ENCODE measurements at regions not wholly inside any gene's neighbourhood (a gene's known extent, or its start where the extent isn't known, plus 50 kb on each side); places are given as distances from the start of the nearest gene placed in this dataset.
A peak's percentile ranks its signal among the peaks of the same experiment; 100 is the strongest.
"Not testable (repeated sequence)": the region's sequence is repeated elsewhere in the genome, so short reads cannot be mapped to it uniquely, and the experiment has no call there.

DNA sequence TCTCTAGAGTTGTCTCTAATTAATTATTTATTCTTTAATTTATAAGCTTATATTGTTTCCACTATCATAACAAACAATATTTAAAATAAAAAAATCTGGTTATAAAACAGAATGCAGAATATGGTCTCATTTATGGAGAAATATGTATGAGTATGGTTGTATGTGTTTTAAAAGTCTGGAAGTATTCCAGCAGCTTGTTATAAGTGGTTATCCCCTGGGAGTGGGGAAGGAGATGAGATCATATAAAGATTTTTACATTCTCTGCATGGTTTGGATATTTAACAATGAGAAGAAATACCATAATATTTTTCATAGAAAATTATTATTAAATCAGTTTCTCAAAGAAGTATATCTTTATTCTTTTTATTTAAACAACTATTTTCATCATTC lies 135.4 kb upstream of the MB21D2 start:
- no peaks in the 10 kb centered on the region for H3K4me1 ChIP-seq
- DNase-seq = peak in 1 of 2 donors; percentile 32
- H3K36me3 ChIP-seq = no peaks in the 10 kb centered on the region
- no peak overlapping the region for H3K27ac ChIP-seq
- TF ChIP-seq POLR2AphosphoS5 (IDR thresholded peaks at IDR 0.05) (no peak), POLR2A (IDR thresholded peaks at IDR 0.05) (no peak), EP300 (IDR thresholded peaks at IDR 0.05) (no peak)
- TF ChIP-seq, protein P1, sequence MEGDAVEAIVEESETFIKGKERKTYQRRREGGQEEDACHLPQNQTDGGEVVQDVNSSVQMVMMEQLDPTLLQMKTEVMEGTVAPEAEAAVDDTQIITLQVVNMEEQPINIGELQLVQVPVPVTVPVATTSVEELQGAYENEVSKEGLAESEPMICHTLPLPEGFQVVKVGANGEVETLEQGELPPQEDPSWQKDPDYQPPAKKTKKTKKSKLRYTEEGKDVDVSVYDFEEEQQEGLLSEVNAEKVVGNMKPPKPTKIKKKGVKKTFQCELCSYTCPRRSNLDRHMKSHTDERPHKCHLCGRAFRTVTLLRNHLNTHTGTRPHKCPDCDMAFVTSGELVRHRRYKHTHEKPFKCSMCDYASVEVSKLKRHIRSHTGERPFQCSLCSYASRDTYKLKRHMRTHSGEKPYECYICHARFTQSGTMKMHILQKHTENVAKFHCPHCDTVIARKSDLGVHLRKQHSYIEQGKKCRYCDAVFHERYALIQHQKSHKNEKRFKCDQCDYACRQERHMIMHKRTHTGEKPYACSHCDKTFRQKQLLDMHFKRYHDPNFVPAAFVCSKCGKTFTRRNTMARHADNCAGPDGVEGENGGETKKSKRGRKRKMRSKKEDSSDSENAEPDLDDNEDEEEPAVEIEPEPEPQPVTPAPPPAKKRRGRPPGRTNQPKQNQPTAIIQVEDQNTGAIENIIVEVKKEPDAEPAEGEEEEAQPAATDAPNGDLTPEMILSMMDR (IDR thresholded peaks at IDR 0.05) = no peak
- intact Hi-C loops (cut with DNase I; ENCODE audit: low total_unique reads) = no loop called here
- no peaks in the 10 kb centered on the region for H3K27me3 ChIP-seq
- no peak overlapping the region for H3K4me3 ChIP-seq
- H3K9me3 ChIP-seq = no peaks in the 10 kb centered on the region

DNA sequence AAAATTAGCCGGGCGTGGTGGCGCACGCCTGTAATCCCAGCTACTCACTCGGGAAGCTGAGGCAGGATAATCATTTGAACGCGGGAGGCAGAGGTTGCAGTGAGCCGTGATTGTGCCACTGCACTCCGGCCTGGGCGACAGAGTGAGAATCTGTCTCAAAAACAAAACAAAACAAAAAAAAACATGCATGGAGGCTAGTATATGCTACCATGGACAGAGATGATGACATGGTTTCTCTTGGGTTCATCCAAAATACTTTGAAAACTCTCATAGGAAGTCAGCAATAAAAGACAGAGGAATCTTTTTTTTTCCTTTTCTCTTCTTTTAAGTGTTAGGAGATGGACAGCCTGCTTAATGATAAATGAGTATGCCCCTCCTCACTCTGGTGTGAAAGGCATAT lies 137.7 kb upstream of the MB21D2 start:
- Histone ChIP-seq H3K27ac (no peak overlapping the region), H3K4me1 (no peaks in the 10 kb centered on the region), H3K27me3 (no peaks in the 10 kb centered on the region), H3K9me3 (no peaks in the 10 kb centered on the region), H3K4me3 (no peak overlapping the region), H3K36me3 (no peaks in the 10 kb centered on the region)
- no peak for TF ChIP-seq POLR2AphosphoS5 (IDR thresholded peaks at IDR 0.05)
- WGBS, 5 donors = 70 to 80% (median 78%) methylated on average over 10 of the region's 10 CpGs
- no peak for DNase-seq
- intact Hi-C loops (cut with DNase I; ENCODE audit: low total_unique reads) = no loop called here

GRCh38 chr3:193057616-193058015 lies 140.0 kb upstream of the MB21D2 start:
- H3K36me3 ChIP-seq = no peaks in the 10 kb centered on the region
- H3K4me1 ChIP-seq = no peaks in the 10 kb centered on the region
- H3K4me3 ChIP-seq = no peak overlapping the region
- H3K9me3 ChIP-seq = no peaks in the 10 kb centered on the region
- DNase-seq = no peak
- intact Hi-C loops (cut with DNase I; ENCODE audit: low total_unique reads) = no loop called here
- no peak overlapping the region for H3K27ac ChIP-seq
- no peaks in the 10 kb centered on the region for H3K27me3 ChIP-seq
- TF ChIP-seq POLR2AphosphoS5 (IDR thresholded peaks at IDR 0.05) (no peak), POLR2A (IDR thresholded peaks at IDR 0.05) (no peak), EP300 (IDR thresholded peaks at IDR 0.05) (no peak)
- TF ChIP-seq, protein P1 (IDR thresholded peaks at IDR 0.05) = no peak
- 54 to 69% (median 62%) methylated on average over 2 of the region's 2 CpGs for WGBS, 5 donors

- H3K36me3 ChIP-seq = no peaks in the 10 kb centered on the region
- H3K27me3 ChIP-seq = no peaks in the 10 kb centered on the region
- H3K4me3 ChIP-seq = no peak overlapping the region
- H3K9me3 ChIP-seq = no peaks in the 10 kb centered on the region
- 60 to 73% (median 71%) methylated on average over 9 of the region's 9 CpGs for WGBS, 5 donors
- no peak for DNase-seq
- H3K27ac ChIP-seq = no peak overlapping the region
- no peaks in the 10 kb centered on the region for H3K4me1 ChIP-seq
- TF ChIP-seq EP300 (IDR thresholded peaks at IDR 0.05) (no peak), POLR2A (IDR thresholded peaks at IDR 0.05) (no peak), POLR2AphosphoS5 (IDR thresholded peaks at IDR 0.05) (no peak)
- TF ChIP-seq, protein P1 (IDR thresholded peaks at IDR 0.05) = no peak
- intact Hi-C loops (cut with DNase I; ENCODE audit: low total_unique reads) = no loop called here
These were observed 143.3 kb upstream of the MB21D2 start for GRCh38 chr3:193060748-193061546.

- TF ChIP-seq POLR2A (IDR thresholded peaks at IDR 0.05) = no peak
- TF ChIP-seq, protein P1 (IDR thresholded peaks at IDR 0.05) = no peak
- no peak for TF ChIP-seq POLR2AphosphoS5 (IDR thresholded peaks at IDR 0.05)
- TF ChIP-seq EP300 (IDR thresholded peaks at IDR 0.05) = no peak
- Histone ChIP-seq H3K4me1 (no peaks in the 10 kb centered on the region), H3K4me3 (no peak overlapping the region), H3K27ac (no peak overlapping the region), H3K27me3 (no peaks in the 10 kb centered on the region), H3K9me3 (no peaks in the 10 kb centered on the region), H3K36me3 (no peaks in the 10 kb centered on the region)
- WGBS, 5 donors = 51 to 61% (median 53%) methylated on average over 2 of the region's 2 CpGs
- intact Hi-C loops (cut with DNase I; ENCODE audit: low total_unique reads) = no loop called here
- DNase-seq = no peak
These were observed 150.7 kb upstream of the MB21D2 start for GRCh38 chr3:193068365-193068764.

GRCh38 chr3:193069732-193070131 lies 152.1 kb upstream of the MB21D2 start:
- WGBS, 5 donors = 75 to 86% (median 83%) methylated on average over 3 of the region's 3 CpGs
- H3K27ac ChIP-seq; H3K27me3 ChIP-seq; intact Hi-C loops (cut with DNase I; ENCODE audit: low total_unique reads); H3K36me3 ChIP-seq; H3K4me3 ChIP-seq; H3K4me1 ChIP-seq; DNase-seq; H3K9me3 ChIP-seq: not testable (repeated sequence)
